Tibial artery (tissue), 4 donors: ENCODE measurements at regions not wholly inside any gene's neighbourhood (a gene's known extent, or its start where the extent isn't known, plus 50 kb on each side); places are given as distances from the start of the nearest gene placed in this dataset.

Experiments used
- DNase-seq, 2 donors: peaks; one replicate each; pipeline ENCODE4 v3.0.0-alpha.2; 2019
- H3K27ac ChIP-seq, 2 donors: fragments of 200-600 bp; sonication (generic) in 1 of 2; 1 replicate in 1 of 2; 2 replicates in 1 of 2; pipeline ENCODE4 v1.5.1; 2018 to 2019; ENCODE audit warnings: mild to moderate bottlenecking in 1 of 2
- H3K27me3 ChIP-seq, 2 donors: fragments of 200-600 bp; sonication (generic) in 1 of 2; one replicate each; pipeline versions ENCODE4 v1.5.1 to v1.6.0; 2016 to 2019
- H3K36me3 ChIP-seq, 3 donors: fragments of 200-600 bp; sonication (generic) in 2 of 3; one replicate each; pipeline ENCODE4 v1.5.1; 2016 to 2019; ENCODE audit warnings: mild to moderate bottlenecking in 2 of 3
- H3K4me1 ChIP-seq, 4 donors: fragments of 200-600 bp; sonication (generic) in 2 of 4; 1 replicate in 3 of 4; 2 replicates in 1 of 4; pipeline ENCODE4 v1.5.1; 2016 to 2019
- H3K4me3 ChIP-seq, 2 donors: fragments of 200-600 bp; sonication (generic) in 1 of 2; 1 replicate in 1 of 2; 2 replicates in 1 of 2; pipeline ENCODE4 v1.5.1; 2018 to 2019; ENCODE audit warnings: mild to moderate bottlenecking in 2 of 2
- H3K9me3 ChIP-seq, 3 donors: fragments of 200-600 bp; sonication (generic) in 1 of 3; one replicate each; pipeline ENCODE4 v1.5.1; 2016 to 2019
- intact Hi-C: fragments of 100-400 bp; cut with DNase I; formaldehyde crosslinking; loops from one replicate; pipeline ENCODE4 v1.15.0; 2023; ENCODE audit warnings: low total_unique reads
- TF ChIP-seq, protein P1 (sequence below), 2 experiments: fragments of 200-600 bp in 1 of 2; fragments of 450-650 bp in 1 of 2; IDR thresholded peaks; one replicate each; pipeline ENCODE4 v1.5.1; 2017 to 2019; ENCODE audit warnings: antibody characterized with exemption in 2 of 2, mild to moderate bottlenecking in 1 of 2, moderate library complexity in 1 of 2

GRCh38 chr13:74696148-74696922 is 562.1 kb upstream of the KLF12 start:
- Histone ChIP-seq H3K4me3 (no peak overlapping the region), H3K9me3 (no peaks in the 10 kb centered on the region), H3K27ac (no peak overlapping the region), H3K4me1 (peaks cover 0 to 7% (median 6%) of the 10 kb centered on the region in 4 donors), H3K27me3 (no peaks in the 10 kb centered on the region), H3K36me3 (no peaks in the 10 kb centered on the region)
- intact Hi-C loops = no loop called here
- TF ChIP-seq, protein P1, sequence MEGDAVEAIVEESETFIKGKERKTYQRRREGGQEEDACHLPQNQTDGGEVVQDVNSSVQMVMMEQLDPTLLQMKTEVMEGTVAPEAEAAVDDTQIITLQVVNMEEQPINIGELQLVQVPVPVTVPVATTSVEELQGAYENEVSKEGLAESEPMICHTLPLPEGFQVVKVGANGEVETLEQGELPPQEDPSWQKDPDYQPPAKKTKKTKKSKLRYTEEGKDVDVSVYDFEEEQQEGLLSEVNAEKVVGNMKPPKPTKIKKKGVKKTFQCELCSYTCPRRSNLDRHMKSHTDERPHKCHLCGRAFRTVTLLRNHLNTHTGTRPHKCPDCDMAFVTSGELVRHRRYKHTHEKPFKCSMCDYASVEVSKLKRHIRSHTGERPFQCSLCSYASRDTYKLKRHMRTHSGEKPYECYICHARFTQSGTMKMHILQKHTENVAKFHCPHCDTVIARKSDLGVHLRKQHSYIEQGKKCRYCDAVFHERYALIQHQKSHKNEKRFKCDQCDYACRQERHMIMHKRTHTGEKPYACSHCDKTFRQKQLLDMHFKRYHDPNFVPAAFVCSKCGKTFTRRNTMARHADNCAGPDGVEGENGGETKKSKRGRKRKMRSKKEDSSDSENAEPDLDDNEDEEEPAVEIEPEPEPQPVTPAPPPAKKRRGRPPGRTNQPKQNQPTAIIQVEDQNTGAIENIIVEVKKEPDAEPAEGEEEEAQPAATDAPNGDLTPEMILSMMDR (IDR thresholded peaks at IDR 0.05) = no peak
- no peak for DNase-seq

GRCh38 chr13:74695021-74695800 is 561.0 kb upstream of the KLF12 start:
- Histone ChIP-seq H3K4me3 (no peak overlapping the region), H3K27me3 (no peaks in the 10 kb centered on the region), H3K9me3 (no peaks in the 10 kb centered on the region), H3K36me3 (no peaks in the 10 kb centered on the region), H3K4me1 (peaks cover 0 to 7% (median 6%) of the 10 kb centered on the region in 4 donors), H3K27ac (no peak overlapping the region)
- no peak for DNase-seq
- TF ChIP-seq, protein P1 (IDR thresholded peaks at IDR 0.05) = no peak
- intact Hi-C loops = no loop called here

GRCh38 chr13:74687442-74688182 is 553.4 kb upstream of the KLF12 start:
- Histone ChIP-seq H3K9me3 (no peaks in the 10 kb centered on the region), H3K27me3 (no peaks in the 10 kb centered on the region), H3K4me1 (peaks cover 0 to 10% (median 2%) of the 10 kb centered on the region in 4 donors), H3K27ac (no peak overlapping the region), H3K4me3 (no peak overlapping the region), H3K36me3 (no peaks in the 10 kb centered on the region)
- TF ChIP-seq, protein P1 (IDR thresholded peaks at IDR 0.05) = no peak
- DNase-seq = no peak
- intact Hi-C loops = no loop called here

GRCh38 chr13:74683411-74683810 is 549.2 kb upstream of the KLF12 start:
- Histone ChIP-seq H3K9me3 (no peaks in the 10 kb centered on the region), H3K27ac (no peak overlapping the region), H3K36me3 (no peaks in the 10 kb centered on the region), H3K4me1 (peaks cover 0 to 10% (median 2%) of the 10 kb centered on the region in 4 donors), H3K4me3 (no peak overlapping the region), H3K27me3 (no peaks in the 10 kb centered on the region)
- DNase-seq = no peak
- TF ChIP-seq, protein P1 (IDR thresholded peaks at IDR 0.05) = no peak
- intact Hi-C loops = no loop called here

- Histone ChIP-seq H3K9me3 (no peaks in the 10 kb centered on the region), H3K4me1 (peaks cover 0 to 7% (median 1%) of the 10 kb centered on the region in 4 donors), H3K27ac (no peak overlapping the region), H3K36me3 (no peaks in the 10 kb centered on the region), H3K27me3 (no peaks in the 10 kb centered on the region), H3K4me3 (no peak overlapping the region)
- intact Hi-C loops = no loop called here
- DNase-seq = no peak
- TF ChIP-seq, protein P1 (IDR thresholded peaks at IDR 0.05) = no peak
Measured at GRCh38 chr13:74682746-74683145, 548.5 kb upstream of the KLF12 start.
